ENCODE measurements at regions not wholly inside any gene's neighbourhood (a gene's known extent, or its start where the extent isn't known, plus 50 kb on each side); places are given as distances from the start of the nearest gene placed in this dataset.
"Not testable (repeated sequence)": the region's sequence is repeated elsewhere in the genome, so short reads cannot be mapped to it uniquely, and the experiment has no call there.

- DNase-seq: not testable (repeated sequence)
Observed at GRCh38 chr1:143839182-143839581, 132.6 kb downstream of the FAM72C start.

- not testable (repeated sequence) for DNase-seq
Observed at GRCh38 chr1:143838598-143838929, 133.2 kb downstream of the FAM72C start.

GRCh38 chr1:143837924-143838597 lies 133.7 kb downstream of the FAM72C start:
- not testable (repeated sequence) for DNase-seq

DNA sequence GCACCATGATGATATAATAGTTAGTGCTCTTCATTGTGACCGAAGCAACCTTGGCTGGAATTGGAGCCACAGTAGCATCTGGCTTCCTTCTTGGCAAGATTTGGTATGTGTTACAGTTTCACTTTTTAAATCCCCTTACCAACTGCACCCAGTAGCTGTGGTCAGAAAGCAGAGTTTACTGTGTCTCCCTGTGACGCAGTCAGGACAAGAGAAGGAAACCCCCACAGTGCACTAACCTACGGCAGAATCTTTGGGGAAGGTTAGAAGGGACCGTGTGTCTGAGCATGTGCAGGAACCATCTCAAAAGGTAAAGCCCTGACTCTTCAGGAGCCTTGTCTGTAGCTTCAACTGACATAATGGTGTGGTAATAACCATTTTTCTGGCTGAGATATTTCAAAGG lies 138.4 kb downstream of the FAM72C start:
- not testable (repeated sequence) for DNase-seq

GRCh38 chr1:143832379-143832716 lies 139.4 kb downstream of the FAM72C start:
- not testable (repeated sequence) for DNase-seq

GRCh38 chr1:143831479-143832378 lies 140.1 kb downstream of the FAM72C start:
- DNase-seq: peak; percentile 17

DNA sequence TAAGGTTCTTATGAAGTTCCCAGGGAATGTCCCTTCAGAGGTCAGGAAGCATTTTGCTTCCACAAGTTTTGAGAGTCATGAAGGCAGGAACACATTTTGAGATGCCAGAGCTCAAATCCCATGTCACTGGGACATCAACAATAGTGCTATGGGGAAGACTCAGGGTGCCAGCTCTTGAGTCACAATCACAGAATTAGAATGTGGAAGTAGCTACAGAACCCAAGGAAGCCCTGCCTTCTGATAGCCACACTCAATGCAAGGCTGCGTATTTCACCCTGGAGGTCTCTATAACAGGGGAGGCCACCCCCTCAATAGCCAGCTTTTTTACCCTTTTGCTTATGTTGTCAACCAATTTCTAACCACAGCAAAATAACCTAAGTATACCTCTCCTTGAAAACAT lies 145.6 kb downstream of the FAM72C start:
- DNase-seq: not testable (repeated sequence)

DNA sequence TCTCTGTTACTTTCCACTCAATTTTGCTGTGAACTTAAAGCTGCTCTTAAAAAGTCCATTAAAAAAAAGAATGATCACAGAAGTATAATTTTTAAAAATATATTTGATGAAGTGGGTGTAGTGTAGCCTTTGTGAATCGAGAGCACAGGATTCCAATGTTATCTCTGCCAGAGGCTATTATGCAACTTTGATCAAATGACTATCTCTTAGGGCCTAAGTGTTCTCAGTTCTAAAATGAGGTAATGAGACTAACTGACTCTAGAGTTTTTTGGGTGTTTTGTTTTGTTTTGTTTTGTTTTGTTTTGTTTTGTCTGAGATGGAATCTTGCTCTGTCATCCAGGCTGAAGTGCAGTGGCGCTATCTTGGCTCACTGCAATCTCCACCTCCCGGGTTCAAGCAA lies 147.5 kb downstream of the FAM72C start:
- not testable (repeated sequence) for DNase-seq

DNA sequence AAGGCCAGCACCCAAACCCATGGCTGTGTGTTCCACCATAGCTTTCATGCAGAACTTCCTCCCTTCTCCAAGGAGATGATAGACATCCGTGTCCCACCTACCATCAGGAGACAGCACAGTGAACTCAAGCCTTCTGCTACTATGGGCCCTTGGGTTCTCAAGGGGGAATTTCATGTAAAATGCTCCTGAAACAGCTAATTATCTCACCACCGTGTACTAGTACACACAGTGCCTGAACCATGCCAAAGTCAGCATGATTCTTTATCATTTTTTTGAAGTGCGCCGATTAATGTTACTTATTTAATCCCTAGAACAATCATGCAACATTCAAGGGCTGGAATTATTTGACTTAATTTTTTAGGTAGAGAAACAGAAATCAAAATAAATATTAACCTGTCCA lies 151.7 kb downstream of the FAM72C start:
- DNase-seq: not testable (repeated sequence)

DNA sequence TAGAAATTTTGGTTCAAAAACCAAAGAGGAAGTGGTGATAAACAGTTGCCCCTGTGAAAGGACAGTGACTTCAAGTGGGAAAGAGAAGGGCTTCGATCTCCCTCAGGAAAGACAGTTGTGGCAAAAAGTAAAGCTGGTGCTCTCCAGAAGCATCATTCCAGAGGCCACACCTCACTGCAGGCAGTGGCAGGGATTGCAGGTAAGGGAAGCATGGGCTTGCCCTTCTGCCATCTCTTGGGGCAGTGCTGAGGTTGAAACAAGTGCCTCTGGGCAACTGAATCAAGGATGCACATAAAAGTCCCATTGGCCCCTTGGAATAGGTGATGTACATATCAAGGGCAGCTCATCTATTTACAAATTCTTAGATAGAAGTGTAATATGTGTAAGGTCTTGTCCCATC lies 155.4 kb downstream of the FAM72C start:
- not testable (repeated sequence) for DNase-seq

GRCh38 chr1:143805374-143805773 lies 166.4 kb downstream of the FAM72C start:
- not testable (repeated sequence) for DNase-seq

DNA sequence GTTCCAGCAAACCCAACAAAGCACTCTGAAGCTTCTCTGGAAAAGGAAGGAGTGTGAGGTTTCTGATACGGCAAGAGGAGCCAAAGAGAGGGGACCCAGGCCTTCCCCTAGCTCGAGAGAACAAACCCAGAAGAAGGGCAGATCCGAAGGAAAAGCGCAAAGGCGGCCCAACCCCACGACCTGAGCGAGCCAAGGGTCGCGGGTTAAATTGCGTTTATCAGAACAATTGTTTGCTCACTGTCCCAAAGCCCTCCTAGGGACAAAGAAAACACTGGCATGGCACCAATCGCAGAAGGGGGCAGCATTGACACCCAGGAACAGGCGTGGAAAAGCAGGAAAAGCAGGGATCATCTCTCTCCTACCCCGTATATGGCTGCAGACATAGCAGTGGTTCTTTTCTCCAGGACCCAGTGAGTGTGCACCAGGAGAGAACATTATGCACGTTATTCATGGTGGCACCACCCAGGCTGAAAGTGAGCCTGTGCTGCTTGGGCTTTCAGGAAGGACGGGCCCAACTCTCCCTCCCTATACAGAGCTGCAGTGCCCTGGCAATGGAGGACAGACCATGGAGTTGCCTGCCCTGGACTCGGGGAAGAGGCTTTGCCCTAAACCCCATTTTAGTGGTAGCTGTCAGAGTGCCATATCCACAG lies 167.0 kb downstream of the FAM72C start:
- DNase-seq: not testable (repeated sequence)

DNA sequence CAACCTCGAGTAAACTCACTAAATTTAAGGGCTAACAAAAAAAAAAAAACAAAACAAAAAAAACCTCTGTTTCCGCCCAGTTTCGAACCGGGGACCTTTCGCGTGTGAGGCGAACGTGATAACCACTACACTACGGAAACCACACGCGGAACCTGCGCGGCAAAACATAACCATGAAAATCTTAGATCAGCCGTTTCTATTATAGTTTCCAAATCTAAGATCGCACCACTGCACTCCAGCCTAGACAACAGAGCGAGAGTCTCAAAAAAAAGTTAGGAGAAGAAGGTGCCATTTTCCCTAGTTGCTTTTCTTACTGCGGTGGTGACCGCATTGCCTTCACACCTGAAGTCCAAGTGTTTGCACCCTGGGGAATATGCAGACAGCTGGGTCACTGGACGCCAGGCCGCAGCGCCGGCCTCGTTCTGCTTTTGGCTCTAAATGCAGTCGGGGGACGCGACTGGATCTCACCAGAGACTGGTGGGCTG lies 167.8 kb downstream of the FAM72C start:
- not testable (repeated sequence) for DNase-seq

DNA sequence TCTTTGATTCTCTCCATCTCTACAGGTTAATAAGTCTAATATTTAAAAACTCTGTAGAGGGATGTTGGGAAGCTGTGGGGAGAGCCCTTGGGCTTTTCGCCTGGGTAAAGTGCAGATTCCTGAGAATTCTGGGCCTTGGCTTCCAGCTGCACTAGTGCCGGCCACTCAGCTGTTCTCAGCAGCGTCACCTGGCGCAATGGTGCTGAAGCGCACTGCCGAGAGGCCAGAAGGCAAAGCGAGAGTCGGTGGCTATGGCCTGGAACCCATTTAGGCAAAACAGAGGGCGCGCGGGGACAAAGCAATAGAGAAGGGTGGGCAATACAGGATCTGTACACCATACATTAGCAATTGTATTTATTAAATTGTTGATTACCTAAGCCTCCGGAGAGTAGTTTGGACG lies 168.7 kb downstream of the FAM72C start:
- DNase-seq: not testable (repeated sequence)

DNA sequence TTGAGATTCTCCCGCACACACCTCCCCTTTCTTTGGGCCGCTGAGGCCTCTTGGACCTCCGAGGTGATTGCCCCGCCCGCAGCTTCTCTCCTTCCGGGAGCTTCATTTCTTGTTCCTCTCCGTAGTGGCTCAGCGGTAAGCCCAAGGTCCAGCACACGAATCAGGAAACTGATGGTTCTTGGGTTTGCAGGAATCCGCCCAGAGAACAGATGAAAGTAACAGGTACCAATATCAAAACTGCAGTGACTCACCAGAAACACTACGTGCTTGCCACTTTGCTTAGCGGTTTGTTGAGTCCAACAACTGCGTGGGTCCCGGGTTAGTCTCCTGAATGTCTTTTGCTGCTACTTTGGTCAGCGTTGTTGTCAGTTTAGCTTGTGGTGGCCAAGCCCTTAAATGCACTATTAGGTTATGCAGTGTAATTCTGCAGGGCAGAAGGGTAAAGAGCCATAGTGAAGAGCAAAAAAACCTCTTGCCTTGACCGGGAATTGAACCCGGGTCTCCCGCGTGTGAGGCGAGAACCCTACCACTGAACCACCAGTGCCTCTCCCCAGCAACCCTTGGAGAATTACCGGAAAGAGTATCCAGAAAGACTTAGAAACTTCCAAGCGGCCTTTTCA lies 172.1 kb downstream of the FAM72C start:
- DNase-seq: not testable (repeated sequence)

GRCh38 chr1:143796369-143796768 lies 175.4 kb downstream of the FAM72C start:
- DNase-seq: not testable (repeated sequence)

DNA sequence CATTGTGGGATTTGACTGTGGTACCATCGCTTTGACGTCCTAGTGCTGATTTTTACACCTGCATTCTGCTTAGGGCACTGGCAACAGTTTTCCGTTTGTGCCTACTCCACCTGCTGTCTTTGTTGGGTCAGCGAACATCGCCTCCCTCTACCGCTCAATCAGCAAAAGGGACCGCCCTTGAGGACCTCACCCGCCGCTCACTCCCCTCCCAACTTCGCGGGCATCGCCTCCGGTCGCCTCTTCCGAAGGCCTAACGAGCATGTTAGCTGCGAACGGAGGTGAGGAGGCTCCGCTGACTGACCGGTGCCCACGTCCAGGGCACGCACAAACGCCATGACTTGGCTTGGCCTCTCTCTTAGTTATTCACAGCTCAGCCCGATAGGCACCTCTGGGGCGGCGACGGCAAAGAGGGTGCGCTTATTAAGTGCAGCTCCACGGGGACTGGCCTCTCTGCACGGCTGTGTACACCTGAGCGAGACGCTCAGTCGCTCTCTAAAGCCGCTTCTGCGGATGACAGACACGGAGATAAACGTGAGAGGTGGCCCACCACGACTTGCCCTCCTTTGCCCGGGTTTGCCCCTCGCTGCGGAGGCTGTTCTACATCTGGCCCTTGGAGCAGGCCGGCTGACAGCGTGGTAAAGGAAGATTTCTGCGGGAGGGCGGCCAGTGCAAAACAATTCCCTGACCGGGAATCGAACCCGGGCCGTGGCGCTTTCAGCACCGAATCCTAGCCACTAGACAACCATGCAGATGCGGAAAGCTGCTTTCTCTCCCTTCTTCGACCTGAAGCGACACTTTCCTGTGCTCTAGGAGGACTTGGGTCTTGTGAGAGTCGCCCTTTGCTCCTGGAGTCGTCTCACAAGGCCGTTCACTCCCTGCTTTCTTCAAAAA lies 179.5 kb downstream of the FAM72C start:
- DNase-seq: not testable (repeated sequence)

DNA sequence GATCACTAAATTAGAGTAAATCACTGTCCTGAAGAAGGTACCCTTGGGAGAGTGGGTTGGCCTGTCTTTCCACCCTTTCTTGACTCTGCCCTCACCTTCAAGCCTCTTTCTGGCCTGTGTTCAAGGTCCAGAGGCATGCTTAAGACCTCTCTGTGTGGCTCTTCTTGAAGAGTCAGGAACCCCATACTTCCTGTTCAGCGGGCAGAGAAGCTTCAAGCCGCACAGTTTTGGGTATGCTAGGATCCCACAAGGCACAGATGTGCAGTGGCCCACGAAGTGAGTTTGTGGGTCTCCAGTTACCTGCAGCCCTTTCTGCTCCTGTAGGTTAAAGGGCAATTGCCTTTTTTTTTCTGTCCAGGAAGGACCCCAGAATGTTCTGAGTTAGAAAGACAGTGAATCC lies 185.4 kb downstream of the FAM72C start:
- not testable (repeated sequence) for DNase-seq

DNA sequence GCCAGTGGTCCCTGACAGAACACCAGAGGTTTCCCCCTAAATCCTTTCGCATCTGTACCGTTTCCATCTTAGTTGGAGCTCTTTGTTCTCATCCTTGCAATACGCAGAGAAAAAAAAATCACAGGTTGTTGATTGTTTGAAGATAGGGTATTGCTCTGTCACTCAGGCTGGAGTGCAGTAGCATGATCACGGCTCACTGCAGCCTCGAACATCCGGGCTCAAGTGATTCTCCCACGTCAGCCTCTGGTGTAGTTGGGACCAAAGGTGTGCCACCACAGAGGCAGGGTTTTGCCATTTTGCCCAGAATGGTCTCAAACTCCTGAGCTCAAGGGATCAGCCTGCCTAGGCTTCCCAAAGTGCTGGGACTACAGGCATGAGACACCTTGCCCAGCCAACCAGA lies 185.9 kb downstream of the FAM72C start:
- not testable (repeated sequence) for DNase-seq

DNA sequence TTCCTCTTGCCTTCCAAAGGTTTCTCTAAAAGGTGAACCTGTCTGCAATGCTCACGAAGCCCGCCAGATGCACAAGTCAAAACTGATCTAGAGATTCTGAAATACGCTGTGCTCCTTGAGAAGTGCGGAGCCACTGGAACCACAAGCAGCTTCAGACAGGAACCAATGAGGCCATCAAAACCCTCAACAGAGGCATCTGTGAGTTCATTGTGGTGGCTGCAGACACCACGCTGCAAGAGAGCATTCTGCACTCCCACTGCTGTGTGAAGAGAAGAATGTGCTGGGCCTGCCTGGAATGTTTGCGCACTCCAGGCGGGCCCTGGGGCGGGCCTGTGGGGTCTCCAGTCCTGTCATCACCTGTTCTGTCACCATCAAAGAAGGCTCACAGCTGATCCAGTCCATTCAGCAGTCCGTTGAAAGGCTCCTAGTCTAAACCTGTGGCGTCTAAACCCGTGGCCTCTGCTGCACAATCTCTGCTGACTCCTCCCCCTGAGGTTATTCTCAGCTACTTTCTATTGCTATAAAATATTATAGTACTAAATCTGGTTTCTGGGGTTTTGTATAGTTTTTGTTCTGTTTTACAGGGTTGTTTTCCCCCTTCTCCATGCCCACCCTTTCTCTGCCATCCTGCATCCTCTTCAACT lies 187.4 kb downstream of the FAM72C start:
- not testable (repeated sequence) for DNase-seq

GRCh38 chr1:143778178-143778577 lies 193.6 kb downstream of the FAM72C start:
- not testable (repeated sequence) for DNase-seq

All from NCI-H69 (cell line).